Epithelial cell of proximal tubule (primary cell): ENCODE measurements at regions not wholly inside any gene's neighbourhood (a gene's known extent, or its start where the extent isn't known, plus 50 kb on each side); places are given as distances from the start of the nearest gene placed in this dataset.

Source experiments
- DNase-seq: peaks from one replicate; pipeline ENCODE4 v3.0.0-alpha.2; 2011; ENCODE audit warnings: low read depth
- H3K4me3 ChIP-seq: 2 replicates; pipeline ENCODE4 v1.5.1; 2011; ENCODE audit warnings: low read depth, mild to moderate bottlenecking, low read length
- CTCF ChIP-seq: conservative IDR thresholded peaks from 2 replicates; pipeline ENCODE4 v1.5.1; 2012; ENCODE audit warnings: low read depth, mild to moderate bottlenecking, low read length

- no peak overlapping the region for H3K4me3 ChIP-seq
- TF ChIP-seq CTCF = no peak
- no peak for DNase-seq
Measured at GRCh38 chr1:234554218-234554697, 55.7 kb downstream of the IRF2BP2 start.

GRCh38 chr1:234553240-234554188 is 56.5 kb downstream of the IRF2BP2 start:
- DNase-seq = no peak
- no peak overlapping the region for H3K4me3 ChIP-seq
- TF ChIP-seq CTCF = no peak

GRCh38 chr1:234551032-234551378 is 59.0 kb downstream of the IRF2BP2 start:
- TF ChIP-seq CTCF = no peak
- DNase-seq = no peak

GRCh38 chr1:234550341-234551031 is 59.5 kb downstream of the IRF2BP2 start:
- no peak overlapping the region for H3K4me3 ChIP-seq
- no peak for TF ChIP-seq CTCF
- DNase-seq = no peak

More at GRCh38 chr1:234551032-234551378, 59.0 kb downstream of the IRF2BP2 start:
- H3K4me3 ChIP-seq = no peak overlapping the region

- no peak overlapping the region for H3K4me3 ChIP-seq
- no peak for DNase-seq
- no peak for TF ChIP-seq CTCF
Measured at GRCh38 chr1:234549447-234550021, 60.4 kb downstream of the IRF2BP2 start.

GRCh38 chr1:234546890-234547788 is 62.8 kb downstream of the IRF2BP2 start:
- H3K4me3 ChIP-seq = no peak overlapping the region
- no peak for TF ChIP-seq CTCF
- no peak for DNase-seq
